PFSK-1 (cell line): ENCODE measurements at regions not wholly inside any gene's neighbourhood (a gene's known extent, or its start where the extent isn't known, plus 50 kb on each side); places are given as distances from the start of the nearest gene placed in this dataset.

ENCODE experiments used
- FOXP2 ChIP-seq: optimal IDR thresholded peaks from 2 replicates; pipeline ENCODE3; 2011; ENCODE audit warnings: borderline replicate concordance, control low read depth, inconsistent platforms; ENCODE audit not compliant: insufficient read depth; ENCODE audit errors: extremely low read length, extremely low read depth
- POLR2AphosphoS5 ChIP-seq: IDR thresholded peaks from 2 replicates; pipeline ENCODE4 v1.6.1; 2012; ENCODE audit warnings: low read depth, mild to moderate bottlenecking, control low read depth, low read length, moderate library complexity
- REST ChIP-seq, 2 experiments: IDR thresholded peaks; 2 replicates each; pipeline versions ENCODE4 v1.6.1 to v1.8.0; 2011 to 2012; ENCODE audit warnings: low read depth in 2 of 2, low read length in 2 of 2, control low read depth in 1 of 2, inconsistent platforms in 1 of 2, mild to moderate bottlenecking in 1 of 2, moderate library complexity in 1 of 2; ENCODE audit not compliant: insufficient read depth in 1 of 2
- SIN3A ChIP-seq: IDR thresholded peaks from 2 replicates; pipeline ENCODE4 v1.6.1; 2012; ENCODE audit warnings: mild to moderate bottlenecking, low read length, moderate library complexity, borderline replicate concordance; ENCODE audit not compliant: insufficient read depth
- TAF1 ChIP-seq: IDR thresholded peaks from 2 replicates; pipeline ENCODE4 v1.6.1; 2012; ENCODE audit warnings: low read length, control low read depth, borderline replicate concordance; ENCODE audit not compliant: insufficient read depth

- no peak for TF ChIP-seq TAF1
- no peak for TF ChIP-seq POLR2AphosphoS5
- TF ChIP-seq REST (IDR thresholded peaks at IDR 0.05; ENCODE audit: insufficient read depth in 1 of 2, low read depth in 2 of 2, low read length in 2 of 2), result no peak
- no peak for TF ChIP-seq FOXP2
- TF ChIP-seq SIN3A, result no peak
Measured at GRCh38 chr5:171697221-171698102, 88.2 kb upstream of the SMIM23 start.

- TF ChIP-seq POLR2AphosphoS5 (no peak), FOXP2 (no peak), SIN3A (no peak), TAF1 (no peak), REST (IDR thresholded peaks at IDR 0.05; ENCODE audit: insufficient read depth in 1 of 2, low read depth in 2 of 2, low read length in 2 of 2) (no peak)
Measured at GRCh38 chr5:171700318-171700912, 85.2 kb upstream of the SMIM23 start.

- TF ChIP-seq REST (IDR thresholded peaks at IDR 0.05; ENCODE audit: insufficient read depth in 1 of 2, low read depth in 2 of 2, low read length in 2 of 2) (no peak), SIN3A (no peak), POLR2AphosphoS5 (no peak), TAF1 (no peak), FOXP2 (no peak)
Measured at GRCh38 chr5:171701100-171701541, 84.5 kb upstream of the SMIM23 start.

- TF ChIP-seq SIN3A (no peak), REST (IDR thresholded peaks at IDR 0.05; ENCODE audit: insufficient read depth in 1 of 2, low read depth in 2 of 2, low read length in 2 of 2) (no peak), TAF1 (no peak), FOXP2 (no peak), POLR2AphosphoS5 (no peak)
Measured at GRCh38 chr5:171702135-171702770, 83.4 kb upstream of the SMIM23 start.
